HepG2 (cell line): ENCODE measurements at regions not wholly inside any gene's neighbourhood (a gene's known extent, or its start where the extent isn't known, plus 50 kb on each side); places are given as distances from the start of the nearest gene placed in this dataset.

Experiments
- ATAC-seq: fragments of 200-7000 bp; cut with Tn5 transposase; 3 replicates; pipeline ENCODE4 v1.9.1; 2020; ENCODE audit warnings: mild to moderate bottlenecking, moderate library complexity
- BruUV-seq: library from RNA; stranded (reverse); fragments of 400-500 nt; replicated peaks from 2 replicates; lab custom pipeline; 2021; lab: Mats Ljungman, UMichigan
- CTCF ChIA-PET: fragments of 300-600 bp; formaldehyde crosslinking; extraction: SDS; loops from one replicate; lab custom pipeline; 2021; ENCODE audit warnings: low total read pairs, inconsistent platforms, low intra/inter-chr PET ratio; lab: Yijun Ruan, JAX
- POLR2A ChIA-PET: fragments of 350-600 bp; sonication (Branson Sonifier 250); formaldehyde crosslinking; loops from one replicate; lab custom pipeline; 2020; ENCODE audit warnings: antibody characterized with exemption, inconsistent platforms; lab: Yijun Ruan, JAX
- DNase-seq: peaks from one replicate; pipeline ENCODE4 v3.0.0-alpha.2; 2015; ENCODE audit warnings: low spot score
- FAIRE-seq: peaks from 3 replicates; lab custom pipeline; 2011; peaks lifted over from hg19 to GRCh38; lab: Jason Lieb, UNC
- H2AFZ ChIP-seq: one replicate; pipeline ENCODE4 v1.6.1; 2011; ENCODE audit warnings: low read length, inconsistent platforms
- H3K27ac ChIP-seq: fragments of 300-600 bp; 3 replicates; pipeline ENCODE4 v1.8.0; 2011; ENCODE audit warnings: mixed run types, mild to moderate bottlenecking, mixed read lengths, low read length, inconsistent platforms; ENCODE audit not compliant: insufficient read depth; ENCODE audit errors: extremely low read length
- H3K27me3 ChIP-seq, 2 experiments: fragments of 200-600 bp in 1 of 2; 2 replicates in 1 of 2; 3 replicates in 1 of 2; pipeline versions ENCODE4 v1.6.0 to v1.8.0; 2011; ENCODE audit warnings: low read length in 2 of 2, mild to moderate bottlenecking in 2 of 2, moderate library complexity in 2 of 2, inconsistent platforms in 1 of 2; ENCODE audit not compliant: insufficient read depth in 2 of 2, control insufficient read depth in 1 of 2
- H3K36me3 ChIP-seq, 2 experiments: fragments of 200-600 bp in 1 of 2; replicated peaks in 1 of 2; 2 replicates in 1 of 2; 3 replicates in 1 of 2; pipeline versions ENCODE4 v1.5.1 to v1.8.0; 2011; ENCODE audit warnings: low read length in 2 of 2, inconsistent platforms in 1 of 2; ENCODE audit not compliant: insufficient read depth in 2 of 2, control insufficient read depth in 1 of 2
- H3K4me1 ChIP-seq: 2 replicates; pipeline ENCODE4 v1.5.1; 2012; ENCODE audit warnings: low read length, inconsistent platforms; ENCODE audit not compliant: insufficient read depth
- H3K4me2 ChIP-seq: 2 replicates; pipeline ENCODE4 v1.6.0; 2011; ENCODE audit warnings: low read depth, low read length, inconsistent platforms
- H3K4me3 ChIP-seq, 3 experiments: fragments of 200-600 bp in 1 of 3; sonication (generic), shearing (Covaris generic) in 1 of 3; replicated peaks in 1 of 3; 2 replicates each; pipeline ENCODE4 v1.5.1; 2011 to 2016; ENCODE audit warnings: low read length in 3 of 3, inconsistent platforms in 2 of 3, low read depth in 2 of 3, mild to moderate bottlenecking in 2 of 3, control low read depth in 1 of 3, mixed read lengths in 1 of 3; ENCODE audit not compliant: insufficient read depth in 1 of 3
- H3K79me2 ChIP-seq: one replicate; pipeline ENCODE4 v1.6.1; 2011; ENCODE audit warnings: low read length, inconsistent platforms; ENCODE audit not compliant: insufficient read depth
- H3K9ac ChIP-seq: 2 replicates; pipeline ENCODE4 v1.6.0; 2011; ENCODE audit warnings: mild to moderate bottlenecking, low read depth, low read length, inconsistent platforms; ENCODE audit not compliant: insufficient read depth
- H3K9me3 ChIP-seq: 2 replicates; pipeline ENCODE4 v1.5.1; 2012; ENCODE audit warnings: mild to moderate bottlenecking, low read length
- H4K20me1 ChIP-seq: 2 replicates; pipeline ENCODE4 v1.6.0; 2011; ENCODE audit warnings: inconsistent platforms, mild to moderate bottlenecking, low read length, moderate library complexity; ENCODE audit not compliant: insufficient read depth
- IRF2 ChIP-seq: IDR thresholded peaks from 2 replicates; pipeline ENCODE4 v1.6.1; 2018; ENCODE audit warnings: missing genetic modification reagents, missing compliant biosample characterization
- IRX3 ChIP-seq: sonication (generic); formaldehyde crosslinking; IDR thresholded peaks from 2 replicates; pipeline ENCODE4 v1.8.1; 2023; ENCODE audit warnings: mild to moderate bottlenecking, low read depth, missing genetic modification reagents, borderline replicate concordance
- RFX1 ChIP-seq: fragments of 450-650 bp; IDR thresholded peaks from 2 replicates; pipeline ENCODE4 v1.6.1; 2017
- SAP130 ChIP-seq: IDR thresholded peaks from 2 replicates; pipeline ENCODE4 v1.6.1; 2016; ENCODE audit warnings: low read depth
- SMARCC2 ChIP-seq: fragments of 450-650 bp; IDR thresholded peaks from 2 replicates; pipeline ENCODE4 v1.6.1; 2017; ENCODE audit warnings: antibody characterized with exemption, mild to moderate bottlenecking
- TCF7L2 ChIP-seq: IDR thresholded peaks from 2 replicates; pipeline ENCODE4 v1.6.1; 2011; ENCODE audit warnings: mild to moderate bottlenecking, low read depth, low read length, moderate library complexity
- ZNF329 ChIP-seq: sonication (generic); formaldehyde crosslinking; IDR thresholded peaks from 2 replicates; pipeline ENCODE4 v1.9.0; 2021; ENCODE audit warnings: low read depth, mild to moderate bottlenecking, missing genetic modification reagents
- ZNF382 ChIP-seq: sonication (generic); formaldehyde crosslinking; IDR thresholded peaks from 2 replicates; pipeline ENCODE4 v1.5.0; 2020; ENCODE audit warnings: missing genetic modification reagents, mild to moderate bottlenecking, borderline replicate concordance
- ZNF546 ChIP-seq: sonication (generic); formaldehyde crosslinking; conservative IDR thresholded peaks from 2 replicates; pipeline ENCODE4 v1.8.1; 2023; ENCODE audit warnings: mild to moderate bottlenecking, missing genetic modification reagents
- WGBS: methylation state at CpG from one replicate; pipeline ENCODE4 v1.1.6; 2017; ENCODE audit warnings: low lambda C conversion rate; 5-methylcytosine and 5-hydroxymethylcytosine counted together
- in situ Hi-C: cut with HindIII; loops from 2 replicates; pipeline ENCODE4 v1.10.0; 2017; ENCODE audit warnings: low pct_unique_long_range_greater_than_20kb; ENCODE audit not compliant: extremely low pct_ligation_motif_present
- intact Hi-C: fragments of 100-400 bp; cut with micrococcal nuclease; formaldehyde crosslinking; loops from one replicate; pipeline ENCODE4 v1.10.0; 2022; ENCODE audit not compliant: unreplicated experiment
- TF ChIP-seq, protein P1 (sequence below): sonication (generic); formaldehyde crosslinking; IDR thresholded peaks from 2 replicates; pipeline ENCODE4 v1.5.1; 2020; ENCODE audit warnings: mild to moderate bottlenecking, missing genetic modification reagents, moderate library complexity
- TF ChIP-seq, protein P2 (sequence below): sonication (generic); formaldehyde crosslinking; IDR thresholded peaks from 2 replicates; pipeline ENCODE4 v1.5.1; 2020; ENCODE audit warnings: mild to moderate bottlenecking, missing genetic modification reagents, moderate library complexity
- TF ChIP-seq, protein P3 (sequence below): fragments of 450-650 bp; IDR thresholded peaks from 2 replicates; pipeline ENCODE4 v1.6.1; 2017; ENCODE audit warnings: mild to moderate bottlenecking
- TF ChIP-seq, protein P4 (sequence below): sonication (generic); formaldehyde crosslinking; IDR thresholded peaks from 2 replicates; pipeline ENCODE4 v1.4.0; 2020; ENCODE audit warnings: missing genetic modification reagents, borderline replicate concordance

DNA sequence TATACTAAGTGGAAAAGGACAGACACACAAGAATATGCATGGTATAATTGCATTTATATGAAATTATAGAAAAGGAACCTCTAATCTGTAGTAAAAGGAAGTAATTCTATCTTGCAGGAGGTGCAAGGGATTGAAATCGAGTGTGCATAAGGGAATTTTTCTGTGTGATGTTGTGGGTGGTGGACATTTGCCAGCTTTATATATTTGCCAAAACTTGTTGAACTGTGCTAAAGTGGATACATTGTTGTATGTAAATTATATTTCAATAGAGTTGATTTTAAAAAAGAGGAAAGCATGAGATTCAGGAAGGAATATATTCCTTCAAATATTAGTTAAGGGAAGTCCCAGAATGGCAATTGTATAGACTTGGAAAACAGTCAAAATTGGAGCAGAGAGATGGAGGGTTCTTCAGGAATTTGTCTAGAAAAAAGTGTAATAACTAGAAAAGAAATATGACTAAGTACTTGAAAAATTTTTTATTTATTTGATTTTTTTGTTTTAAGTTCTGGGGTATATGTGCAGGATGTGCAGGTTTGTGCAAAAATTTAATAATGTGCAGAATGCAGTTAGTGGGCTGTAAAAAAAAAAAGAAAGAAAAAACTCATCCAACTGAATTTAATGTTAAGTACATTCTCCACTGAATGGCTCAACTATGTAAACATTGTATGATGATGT is 96.1 kb downstream of the ARL4A start (continued):
- TF ChIP-seq IRX3 (CRISPR knock-in tag) (no peak), TCF7L2 (no peak), ZNF546 (CRISPR knock-in tag) (no peak), SAP130 (no peak), SMARCC2 (no peak)
- TF ChIP-seq, protein P1, sequence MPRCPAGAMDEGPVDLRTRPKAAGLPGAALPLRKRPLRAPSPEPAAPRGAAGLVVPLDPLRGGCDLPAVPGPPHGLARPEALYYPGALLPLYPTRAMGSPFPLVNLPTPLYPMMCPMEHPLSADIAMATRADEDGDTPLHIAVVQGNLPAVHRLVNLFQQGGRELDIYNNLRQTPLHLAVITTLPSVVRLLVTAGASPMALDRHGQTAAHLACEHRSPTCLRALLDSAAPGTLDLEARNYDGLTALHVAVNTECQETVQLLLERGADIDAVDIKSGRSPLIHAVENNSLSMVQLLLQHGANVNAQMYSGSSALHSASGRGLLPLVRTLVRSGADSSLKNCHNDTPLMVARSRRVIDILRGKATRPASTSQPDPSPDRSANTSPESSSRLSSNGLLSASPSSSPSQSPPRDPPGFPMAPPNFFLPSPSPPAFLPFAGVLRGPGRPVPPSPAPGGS (CRISPR knock-in tag) = no peak

DNA sequence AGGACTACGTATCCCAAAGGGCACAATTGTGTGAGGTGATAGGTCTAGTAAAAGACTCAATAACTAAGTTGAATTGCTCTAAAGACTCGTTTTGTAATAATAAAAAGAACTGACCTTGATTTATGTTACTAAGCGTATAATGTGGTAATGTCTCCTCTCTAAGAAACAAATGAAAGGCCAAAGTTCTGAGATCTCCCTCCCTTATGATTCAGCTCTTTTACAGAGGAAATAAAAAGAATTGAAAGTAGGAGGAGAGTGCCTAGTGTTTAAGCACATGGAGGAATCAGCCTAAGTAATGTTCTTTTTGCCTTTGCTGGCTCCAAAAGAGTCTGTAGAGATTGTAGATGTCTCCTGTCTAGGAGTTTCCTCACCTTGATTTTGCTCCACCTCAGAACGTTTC is 98.0 kb downstream of the ARL4A start:
- H3K4me1 ChIP-seq = no peaks in the 10 kb centered on the region
- BruUV-seq = no TSS peak
- FAIRE-seq (no peak), ATAC-seq (no peak), DNase-seq (no peak)
- ChIA-PET POLR2A (no interaction called here), CTCF (no interaction called here)
- no peaks in the 10 kb centered on the region for H3K9me3 ChIP-seq
- in situ Hi-C loops (no loop called here), intact Hi-C loops (no loop called here)
- H3K27ac ChIP-seq = no peak overlapping the region
- no peaks in the 10 kb centered on the region for H3K27me3 ChIP-seq
- no peak overlapping the region for H3K4me2 ChIP-seq
- 62% methylated on average over 4 of the region's 4 CpGs for WGBS
- H3K36me3 ChIP-seq = no peaks in the 10 kb centered on the region
- H2AFZ ChIP-seq = no peak overlapping the region
- no peak overlapping the region for H3K9ac ChIP-seq
- H4K20me1 ChIP-seq = no peaks in the 10 kb centered on the region
- H3K79me2 ChIP-seq = no peaks in the 10 kb centered on the region
- no peak overlapping the region for H3K4me3 ChIP-seq
- TF ChIP-seq IRF2 (CRISPR knock-in tag) (no peak), ZNF382 (CRISPR knock-in tag) (no peak), ZNF329 (CRISPR knock-in tag) (no peak), RFX1 (no peak)
- TF ChIP-seq, protein P2, sequence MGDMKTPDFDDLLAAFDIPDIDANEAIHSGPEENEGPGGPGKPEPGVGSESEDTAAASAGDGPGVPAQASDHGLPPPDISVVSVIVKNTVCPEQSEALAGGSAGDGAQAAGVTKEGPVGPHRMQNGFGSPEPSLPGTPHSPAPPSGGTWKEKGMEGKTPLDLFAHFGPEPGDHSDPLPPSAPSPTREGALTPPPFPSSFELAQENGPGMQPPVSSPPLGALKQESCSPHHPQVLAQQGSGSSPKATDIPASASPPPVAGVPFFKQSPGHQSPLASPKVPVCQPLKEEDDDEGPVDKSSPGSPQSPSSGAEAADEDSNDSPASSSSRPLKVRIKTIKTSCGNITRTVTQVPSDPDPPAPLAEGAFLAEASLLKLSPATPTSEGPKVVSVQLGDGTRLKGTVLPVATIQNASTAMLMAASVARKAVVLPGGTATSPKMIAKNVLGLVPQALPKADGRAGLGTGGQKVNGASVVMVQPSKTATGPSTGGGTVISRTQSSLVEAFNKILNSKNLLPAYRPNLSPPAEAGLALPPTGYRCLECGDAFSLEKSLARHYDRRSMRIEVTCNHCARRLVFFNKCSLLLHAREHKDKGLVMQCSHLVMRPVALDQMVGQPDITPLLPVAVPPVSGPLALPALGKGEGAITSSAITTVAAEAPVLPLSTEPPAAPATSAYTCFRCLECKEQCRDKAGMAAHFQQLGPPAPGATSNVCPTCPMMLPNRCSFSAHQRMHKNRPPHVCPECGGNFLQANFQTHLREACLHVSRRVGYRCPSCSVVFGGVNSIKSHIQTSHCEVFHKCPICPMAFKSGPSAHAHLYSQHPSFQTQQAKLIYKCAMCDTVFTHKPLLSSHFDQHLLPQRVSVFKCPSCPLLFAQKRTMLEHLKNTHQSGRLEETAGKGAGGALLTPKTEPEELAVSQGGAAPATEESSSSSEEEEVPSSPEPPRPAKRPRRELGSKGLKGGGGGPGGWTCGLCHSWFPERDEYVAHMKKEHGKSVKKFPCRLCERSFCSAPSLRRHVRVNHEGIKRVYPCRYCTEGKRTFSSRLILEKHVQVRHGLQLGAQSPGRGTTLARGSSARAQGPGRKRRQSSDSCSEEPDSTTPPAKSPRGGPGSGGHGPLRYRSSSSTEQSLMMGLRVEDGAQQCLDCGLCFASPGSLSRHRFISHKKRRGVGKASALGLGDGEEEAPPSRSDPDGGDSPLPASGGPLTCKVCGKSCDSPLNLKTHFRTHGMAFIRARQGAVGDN (CRISPR knock-in tag) = no peak
- TF ChIP-seq, protein P3, sequence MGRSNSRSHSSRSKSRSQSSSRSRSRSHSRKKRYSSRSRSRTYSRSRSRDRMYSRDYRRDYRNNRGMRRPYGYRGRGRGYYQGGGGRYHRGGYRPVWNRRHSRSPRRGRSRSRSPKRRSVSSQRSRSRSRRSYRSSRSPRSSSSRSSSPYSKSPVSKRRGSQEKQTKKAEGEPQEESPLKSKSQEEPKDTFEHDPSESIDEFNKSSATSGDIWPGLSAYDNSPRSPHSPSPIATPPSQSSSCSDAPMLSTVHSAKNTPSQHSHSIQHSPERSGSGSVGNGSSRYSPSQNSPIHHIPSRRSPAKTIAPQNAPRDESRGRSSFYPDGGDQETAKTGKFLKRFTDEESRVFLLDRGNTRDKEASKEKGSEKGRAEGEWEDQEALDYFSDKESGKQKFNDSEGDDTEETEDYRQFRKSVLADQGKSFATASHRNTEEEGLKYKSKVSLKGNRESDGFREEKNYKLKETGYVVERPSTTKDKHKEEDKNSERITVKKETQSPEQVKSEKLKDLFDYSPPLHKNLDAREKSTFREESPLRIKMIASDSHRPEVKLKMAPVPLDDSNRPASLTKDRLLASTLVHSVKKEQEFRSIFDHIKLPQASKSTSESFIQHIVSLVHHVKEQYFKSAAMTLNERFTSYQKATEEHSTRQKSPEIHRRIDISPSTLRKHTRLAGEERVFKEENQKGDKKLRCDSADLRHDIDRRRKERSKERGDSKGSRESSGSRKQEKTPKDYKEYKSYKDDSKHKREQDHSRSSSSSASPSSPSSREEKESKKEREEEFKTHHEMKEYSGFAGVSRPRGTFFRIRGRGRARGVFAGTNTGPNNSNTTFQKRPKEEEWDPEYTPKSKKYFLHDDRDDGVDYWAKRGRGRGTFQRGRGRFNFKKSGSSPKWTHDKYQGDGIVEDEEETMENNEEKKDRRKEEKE = no peak
- TF ChIP-seq, protein P4, sequence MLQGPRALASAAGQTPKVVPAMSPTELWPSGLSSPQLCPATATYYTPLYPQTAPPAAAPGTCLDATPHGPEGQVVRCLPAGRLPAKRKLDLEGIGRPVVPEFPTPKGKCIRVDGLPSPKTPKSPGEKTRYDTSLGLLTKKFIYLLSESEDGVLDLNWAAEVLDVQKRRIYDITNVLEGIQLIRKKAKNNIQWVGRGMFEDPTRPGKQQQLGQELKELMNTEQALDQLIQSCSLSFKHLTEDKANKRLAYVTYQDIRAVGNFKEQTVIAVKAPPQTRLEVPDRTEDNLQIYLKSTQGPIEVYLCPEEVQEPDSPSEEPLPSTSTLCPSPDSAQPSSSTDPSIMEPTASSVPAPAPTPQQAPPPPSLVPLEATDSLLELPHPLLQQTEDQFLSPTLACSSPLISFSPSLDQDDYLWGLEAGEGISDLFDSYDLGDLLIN (CRISPR knock-in tag) = no peak
